CD4-positive, alpha-beta T cell treated with Interleukin-17A for 1 hour (primary cell): ENCODE measurements at regions not wholly inside any gene's neighbourhood (a gene's known extent, or its start where the extent isn't known, plus 50 kb on each side); places are given as distances from the start of the nearest gene placed in this dataset.

Experiments
- DNase-seq: peaks from one replicate; pipeline ENCODE4 v3.0.0-alpha.2; 2020

- no peak for DNase-seq
Measured at GRCh38 chr6:147717991-147718390, 209.5 kb downstream of the SAMD5 start.

DNA sequence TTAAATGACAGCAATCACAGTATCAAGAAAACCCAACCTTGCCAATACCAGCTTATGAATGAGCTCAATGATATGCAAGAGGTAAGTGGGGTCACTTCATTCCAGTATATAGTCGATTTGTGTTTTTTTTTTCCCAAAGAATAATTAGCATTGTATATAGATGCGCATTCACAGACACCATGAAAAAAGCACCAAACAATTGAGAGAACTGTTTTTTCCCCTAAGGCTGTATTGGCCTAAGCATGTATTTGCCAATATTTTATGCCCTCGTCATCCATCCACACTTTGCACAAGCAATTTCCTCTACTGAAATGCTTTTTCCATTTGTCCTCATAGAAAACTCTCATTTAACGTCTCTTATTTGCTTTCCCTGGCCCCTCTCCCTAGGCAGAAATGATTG lies 213.7 kb downstream of the SAMD5 start:
- no peak for DNase-seq

- no peak for DNase-seq
Measured at GRCh38 chr6:147724454-147724853, 216.0 kb downstream of the SAMD5 start.

DNA sequence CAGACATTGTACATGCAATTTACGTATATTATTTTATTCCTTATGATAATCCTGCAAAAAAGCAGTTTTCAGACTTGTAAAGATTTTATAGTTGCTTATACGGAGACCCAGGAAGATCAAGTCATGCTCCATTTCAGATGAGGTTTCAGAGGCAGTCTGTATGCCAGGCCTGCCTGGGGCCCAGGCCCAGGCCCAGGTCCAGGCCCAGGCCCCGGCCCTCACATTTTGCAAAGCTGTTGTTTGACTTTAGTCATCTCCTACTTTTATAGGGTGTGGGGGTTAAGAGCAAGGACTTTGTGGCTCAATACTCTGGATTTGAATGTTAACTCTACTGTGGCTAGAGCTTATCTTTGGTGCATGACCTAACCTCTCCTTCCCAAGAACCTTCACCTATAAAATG lies 217.9 kb downstream of the SAMD5 start:
- DNase-seq: no peak

- DNase-seq: no peak
Measured at GRCh38 chr6:147728903-147729302, 220.4 kb downstream of the SAMD5 start.

- no peak for DNase-seq
Measured at GRCh38 chr6:147733686-147734085, 225.2 kb downstream of the SAMD5 start.

DNA sequence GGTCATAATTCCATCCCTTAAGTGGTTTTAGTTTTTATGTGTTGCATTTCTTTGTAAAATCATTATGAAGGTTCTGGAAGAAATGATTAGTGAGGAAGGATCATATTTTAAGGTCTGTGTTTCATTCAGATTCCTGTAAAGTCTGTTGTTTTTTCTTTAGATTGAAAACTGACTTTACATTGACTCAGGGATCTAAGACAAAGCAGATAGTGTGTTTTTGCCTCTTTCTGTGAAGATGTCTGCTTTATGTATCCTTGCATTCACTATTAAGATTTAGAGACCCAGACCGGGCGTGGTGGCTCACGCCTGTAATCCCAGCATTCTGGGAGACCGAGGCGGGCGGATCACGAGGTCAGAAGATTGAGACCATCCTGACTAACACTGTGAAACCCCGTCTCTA lies 225.7 kb downstream of the SAMD5 start:
- DNase-seq: no peak

GRCh38 chr6:147735924-147736323 lies 227.4 kb downstream of the SAMD5 start:
- DNase-seq: no peak

GRCh38 chr6:147737115-147737514 lies 228.6 kb downstream of the SAMD5 start:
- DNase-seq: no peak

DNA sequence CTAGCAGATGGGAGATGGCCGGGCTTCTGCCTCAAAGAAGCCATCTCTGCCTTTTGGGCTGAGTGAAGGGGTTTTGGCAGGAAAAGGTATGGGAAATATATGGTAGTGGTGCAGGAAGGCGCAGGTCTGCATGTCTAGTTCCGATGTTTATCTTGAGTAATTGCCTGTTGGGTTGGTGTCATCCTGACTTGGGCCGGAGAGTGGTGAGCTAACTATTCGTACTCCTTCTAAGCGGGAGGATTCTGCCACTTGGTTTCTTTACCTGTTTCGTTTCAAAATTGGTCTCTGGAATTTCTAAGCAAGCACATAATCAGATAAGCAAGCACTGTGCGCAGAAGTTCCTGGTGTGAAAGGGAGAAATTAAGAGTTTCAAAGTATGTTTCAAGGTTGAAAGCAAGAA lies 229.6 kb downstream of the SAMD5 start:
- DNase-seq: no peak

DNA sequence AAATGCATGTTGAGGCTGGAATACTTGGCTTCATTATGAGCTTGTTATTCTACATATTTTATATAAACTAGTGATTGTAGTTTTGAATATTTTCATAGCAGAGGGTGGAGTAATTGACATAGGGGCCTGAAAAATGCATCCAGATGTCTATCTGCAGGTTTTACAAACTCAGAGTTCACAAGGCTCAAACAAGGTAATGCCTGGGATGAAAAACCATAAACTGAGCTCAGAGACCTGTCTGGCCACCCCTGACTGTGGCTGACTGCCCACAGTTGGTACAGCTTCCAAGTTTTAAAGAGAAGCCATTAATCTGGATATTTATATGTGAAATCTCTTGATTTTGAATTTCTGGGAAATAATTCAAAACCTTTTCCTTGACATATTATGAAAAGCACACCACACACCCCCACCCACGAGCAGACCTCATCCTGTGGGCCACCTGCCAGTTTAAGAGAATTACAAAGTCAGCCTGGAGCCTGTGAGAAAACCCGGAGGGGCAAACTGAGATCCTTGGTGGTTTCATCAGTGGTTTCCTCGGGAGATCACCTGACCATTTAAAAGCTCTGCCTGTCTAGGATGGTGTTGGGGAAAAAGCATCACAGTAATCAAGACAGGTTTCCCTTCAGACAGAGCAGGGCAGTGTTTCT lies 230.1 kb downstream of the SAMD5 start:
- no peak for DNase-seq

DNA sequence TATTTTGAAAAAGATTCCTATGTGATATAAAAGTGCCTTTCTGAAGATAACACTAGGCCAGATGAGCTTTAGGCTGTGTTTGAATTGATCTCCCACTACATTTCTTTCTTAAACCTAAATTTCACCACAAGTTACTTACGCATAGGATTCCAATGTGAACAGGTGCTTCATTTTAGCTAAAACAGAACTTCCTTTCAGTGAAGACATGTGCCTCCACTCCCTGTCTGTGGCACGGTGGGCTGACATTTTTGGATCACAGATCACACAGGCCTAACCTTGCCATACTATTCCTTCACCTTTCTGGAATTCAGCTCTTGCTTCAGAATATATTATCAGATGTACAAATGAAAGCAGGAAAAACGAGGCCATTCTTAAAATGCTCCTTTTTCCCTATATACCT lies 231.8 kb downstream of the SAMD5 start:
- no peak for DNase-seq

GRCh38 chr6:147740916-147741315 lies 232.4 kb downstream of the SAMD5 start:
- DNase-seq: no peak

- DNase-seq: no peak
Measured at GRCh38 chr6:147741389-147741788, 232.9 kb downstream of the SAMD5 start.

GRCh38 chr6:147742440-147742839 lies 233.9 kb downstream of the SAMD5 start:
- no peak for DNase-seq

- no peak for DNase-seq
Measured at GRCh38 chr6:147744012-147744411, 235.5 kb downstream of the SAMD5 start.

DNA sequence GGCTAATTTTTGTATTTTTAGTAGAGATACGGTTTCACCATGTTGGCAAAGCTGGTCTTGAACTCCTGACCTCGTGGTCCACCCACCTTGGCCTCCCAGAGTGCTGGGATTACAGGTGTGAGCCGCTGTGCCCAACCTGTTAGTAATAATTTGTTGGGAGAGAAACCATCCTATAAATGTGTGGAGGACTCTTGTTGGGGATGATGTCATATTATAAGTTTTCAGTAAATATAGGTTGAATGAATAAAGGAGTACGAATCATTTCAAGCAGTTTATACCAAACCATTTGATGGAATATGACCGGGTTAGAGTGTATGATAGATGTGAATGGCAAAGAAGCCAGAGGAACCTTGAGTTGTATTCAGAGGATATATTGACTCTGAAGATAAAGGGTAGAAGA lies 240.8 kb downstream of the SAMD5 start:
- DNase-seq: no peak

DNA sequence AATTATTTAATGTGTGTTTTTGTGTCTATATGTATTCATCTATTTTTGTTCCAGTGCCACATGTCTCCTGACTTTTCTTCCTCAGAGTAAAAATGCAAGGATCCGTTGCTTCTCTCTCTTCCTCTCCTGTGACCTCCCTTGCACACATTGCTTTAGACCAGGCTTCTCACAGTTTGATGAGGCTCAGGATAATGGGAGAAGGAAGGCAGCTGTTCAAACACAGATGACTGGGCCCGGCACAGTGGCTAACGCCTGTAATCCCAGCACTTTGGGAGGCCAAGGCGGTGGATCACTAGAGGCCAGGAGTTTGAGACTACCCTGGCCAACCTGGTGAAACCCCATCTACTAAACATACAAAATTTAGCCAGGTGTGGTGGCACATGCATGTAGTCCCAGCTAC lies 241.9 kb downstream of the SAMD5 start:
- DNase-seq: no peak

DNA sequence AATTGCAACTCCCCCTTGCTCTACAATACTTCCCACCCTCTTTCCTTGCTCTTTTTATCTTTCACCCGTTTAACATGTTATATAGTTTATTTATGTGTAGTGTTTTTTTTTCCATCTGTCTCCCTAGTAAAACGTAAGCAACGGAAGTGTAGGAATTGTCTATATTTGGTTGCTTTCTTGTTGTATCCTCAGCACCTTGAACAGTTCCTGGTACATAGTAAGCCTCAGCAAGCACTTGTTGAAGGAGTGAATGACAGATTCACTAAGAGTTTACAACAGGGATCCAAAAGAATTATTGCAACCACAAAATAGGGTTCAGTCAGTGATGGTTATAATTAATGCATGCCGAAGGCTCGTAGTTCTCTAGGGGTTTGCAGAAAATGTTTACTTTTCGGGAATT lies 242.7 kb downstream of the SAMD5 start:
- DNase-seq: no peak

GRCh38 chr6:147752689-147753403 lies 244.4 kb downstream of the SAMD5 start:
- DNase-seq: no peak

DNA sequence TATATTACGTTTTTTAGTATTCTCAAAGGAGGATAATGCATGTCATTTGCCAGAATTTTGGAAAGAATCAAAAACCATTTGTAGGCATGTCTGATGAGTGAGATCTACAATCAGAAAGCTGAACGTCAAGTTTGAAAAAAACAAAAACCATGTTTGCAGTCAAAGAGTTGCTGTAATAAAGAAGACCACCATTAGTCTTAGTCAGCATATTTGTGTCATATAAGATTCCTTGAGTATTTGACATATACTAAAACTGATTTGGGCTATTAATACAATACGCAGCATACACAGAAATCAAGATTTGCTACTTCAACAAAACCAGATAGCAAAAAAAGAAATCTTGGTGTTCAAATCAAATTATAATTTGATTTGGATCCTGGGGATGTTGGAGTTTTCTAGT lies 247.5 kb downstream of the SAMD5 start:
- DNase-seq: no peak

GRCh38 chr6:147756891-147757290 lies 248.4 kb downstream of the SAMD5 start:
- no peak for DNase-seq

GRCh38 chr6:147757291-147757690 lies 248.8 kb downstream of the SAMD5 start:
- no peak for DNase-seq

DNA sequence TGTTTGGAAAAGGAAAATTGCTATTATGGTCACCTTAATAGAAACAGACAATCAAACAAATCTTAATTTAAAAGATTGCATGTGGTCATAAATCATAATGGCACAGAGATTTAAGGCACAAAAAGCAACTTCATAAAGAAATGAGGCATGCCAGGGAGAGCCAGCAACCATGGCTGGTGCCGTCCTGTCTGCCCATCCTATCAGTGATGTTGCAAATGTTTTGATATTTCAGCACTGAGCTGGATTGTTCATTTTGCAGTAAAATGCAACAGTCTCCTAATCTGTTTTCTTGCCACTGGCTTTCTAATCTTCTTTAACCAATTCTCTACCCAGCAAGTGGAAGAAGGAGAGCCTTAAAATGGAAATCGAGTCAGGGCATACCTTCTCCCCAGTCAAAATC lies 249.8 kb downstream of the SAMD5 start:
- DNase-seq: no peak

- DNase-seq: no peak
Measured at GRCh38 chr6:147759093-147759492, 250.6 kb downstream of the SAMD5 start.
